Stimulated activated CD4-positive, alpha-beta T cell treated with anti-CD3 and anti-CD28 coated beads, Interleukin-4, amount 100 ng/mL, for 4 hours (primary cell): ENCODE measurements at regions not wholly inside any gene's neighbourhood (a gene's known extent, or its start where the extent isn't known, plus 50 kb on each side); places are given as distances from the start of the nearest gene placed in this dataset.
"Not testable (repeated sequence)": the region's sequence is repeated elsewhere in the genome, so short reads cannot be mapped to it uniquely, and the experiment has no call there.

Source experiments
- DNase-seq, 2 experiments: peaks; one replicate each; pipeline ENCODE4 v3.0.0-alpha.2; 2020

- peak; percentile 23 to 63 for DNase-seq
These were observed 59.7 kb downstream of the RAP2B start for GRCh38 chr3:153221748-153222162.

DNA sequence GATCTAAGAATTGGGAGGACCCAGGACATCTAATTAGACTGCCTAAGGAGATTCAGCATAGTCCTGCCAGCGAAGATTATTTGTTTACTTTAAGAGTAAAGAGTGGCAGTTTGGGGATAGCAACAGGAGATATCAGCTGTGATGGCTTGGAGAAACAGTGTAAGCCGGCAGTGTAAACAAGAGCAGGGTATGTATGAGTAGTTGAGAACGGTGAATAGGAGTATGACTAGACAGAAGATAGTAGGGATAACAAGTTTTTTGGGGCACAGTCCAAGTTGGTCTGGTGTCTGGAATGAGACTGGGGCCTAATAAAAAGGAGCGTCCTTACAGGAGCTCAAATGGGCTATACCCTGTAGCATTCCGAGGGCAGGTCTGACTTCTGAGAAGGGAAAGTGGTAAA lies 64.9 kb downstream of the RAP2B start:
- DNase-seq, result not testable (repeated sequence)

GRCh38 chr3:153230427-153230826 lies 68.4 kb downstream of the RAP2B start:
- DNase-seq, result not testable (repeated sequence)

DNA sequence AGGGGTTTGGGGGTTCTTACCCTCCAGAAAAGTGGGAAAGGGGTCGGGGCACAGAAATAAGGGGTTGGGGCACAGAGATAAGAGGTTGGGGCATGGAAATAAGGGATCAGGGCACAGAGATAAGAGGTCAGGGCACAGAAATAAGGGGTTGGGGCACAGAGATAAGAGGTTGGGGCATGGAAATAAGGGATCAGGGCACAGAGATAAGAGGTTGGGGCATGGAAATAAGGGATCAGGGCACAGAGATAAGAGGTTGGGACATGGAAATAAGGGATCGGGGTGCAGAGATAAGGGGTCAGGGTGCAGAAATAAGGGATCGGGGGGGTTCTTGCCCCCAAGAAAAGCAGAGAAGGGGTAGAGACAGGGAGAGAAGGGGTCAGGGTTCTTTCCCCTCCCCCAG lies 69.2 kb downstream of the RAP2B start:
- DNase-seq, result not testable (repeated sequence)

- DNase-seq, result not testable (repeated sequence)
These were observed 70.2 kb downstream of the RAP2B start for GRCh38 chr3:153232050-153232752.

DNA sequence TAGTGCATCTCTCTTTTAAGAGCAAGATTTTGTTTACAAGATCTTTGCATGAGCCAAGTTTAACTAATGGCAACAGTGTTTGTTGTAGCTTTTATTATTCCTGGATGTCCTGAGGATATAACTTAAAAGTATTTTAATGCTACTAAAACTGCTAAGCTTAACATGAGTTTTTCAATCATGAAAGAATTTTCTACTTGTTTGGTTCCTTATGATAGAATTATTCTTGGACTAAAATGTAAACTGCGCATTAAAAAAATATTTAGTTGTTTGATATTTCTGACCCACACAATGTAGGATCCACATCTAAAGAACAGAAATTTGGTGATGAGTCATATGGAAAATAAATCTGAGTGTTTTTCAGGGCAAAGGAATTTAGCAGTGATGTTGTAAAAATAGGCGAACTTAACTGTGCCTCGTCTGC lies 70.8 kb downstream of the RAP2B start:
- no peak for DNase-seq

DNA sequence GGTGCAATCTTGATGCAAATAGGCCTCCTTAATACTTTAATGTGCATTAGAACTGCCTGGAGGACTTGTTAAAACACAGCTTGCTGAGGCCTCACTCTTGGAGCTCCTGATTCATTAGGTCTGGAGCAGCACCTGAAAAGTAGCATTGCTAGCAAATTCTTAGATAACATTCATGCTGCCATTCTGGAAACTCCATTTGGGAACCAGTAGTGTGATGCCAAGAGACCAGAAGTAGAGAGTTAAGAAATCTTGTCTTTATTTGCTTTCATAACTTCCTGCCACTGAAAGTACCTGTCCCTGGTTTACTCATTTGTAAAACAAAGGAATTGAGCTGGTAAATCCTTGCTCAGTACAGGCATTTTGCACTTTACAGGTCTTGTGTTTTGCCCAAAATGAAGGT lies 72.0 kb downstream of the RAP2B start:
- DNase-seq, result no peak

DNA sequence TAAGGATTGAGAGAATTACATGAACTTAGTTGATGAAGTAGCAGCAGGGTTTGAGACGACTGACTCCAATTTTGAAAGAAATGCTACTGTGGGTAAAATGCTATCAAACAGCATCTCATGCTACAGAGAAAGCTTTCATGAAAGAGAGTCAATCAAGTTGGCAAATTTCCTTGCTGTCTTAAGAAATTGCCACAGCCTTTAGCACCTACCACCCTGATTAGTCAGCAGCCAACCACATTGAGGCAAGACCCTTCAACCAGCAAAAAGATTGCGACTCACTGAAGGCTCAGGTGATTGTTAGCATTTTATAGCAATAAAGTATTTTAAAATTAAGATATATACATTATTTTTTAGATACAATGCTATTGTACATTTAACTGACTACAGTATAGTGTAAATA lies 80.9 kb downstream of the RAP2B start:
- no peak for DNase-seq

- no peak for DNase-seq
These were observed 82.9 kb downstream of the RAP2B start for GRCh38 chr3:153244961-153245360.

DNA sequence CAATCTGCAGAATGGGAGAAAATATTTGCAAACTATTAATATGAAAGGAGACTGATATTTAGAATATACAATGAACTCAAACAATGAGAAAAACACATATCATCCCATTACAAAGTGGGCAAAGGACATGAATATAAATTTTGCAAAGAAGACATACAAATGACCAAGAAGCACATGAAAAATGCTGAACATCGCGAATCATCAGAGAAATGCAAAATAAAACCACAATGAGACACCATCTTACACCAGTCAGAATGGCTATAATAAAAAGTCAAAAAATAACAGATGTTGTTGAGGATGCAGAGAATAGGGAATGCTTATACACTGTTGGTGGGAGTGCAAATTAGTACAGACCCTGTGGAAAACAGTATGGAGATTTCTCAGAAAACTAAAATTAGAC lies 83.6 kb downstream of the RAP2B start:
- DNase-seq, result no peak

- DNase-seq, result no peak
These were observed 84.3 kb downstream of the RAP2B start for GRCh38 chr3:153246331-153246730.

DNA sequence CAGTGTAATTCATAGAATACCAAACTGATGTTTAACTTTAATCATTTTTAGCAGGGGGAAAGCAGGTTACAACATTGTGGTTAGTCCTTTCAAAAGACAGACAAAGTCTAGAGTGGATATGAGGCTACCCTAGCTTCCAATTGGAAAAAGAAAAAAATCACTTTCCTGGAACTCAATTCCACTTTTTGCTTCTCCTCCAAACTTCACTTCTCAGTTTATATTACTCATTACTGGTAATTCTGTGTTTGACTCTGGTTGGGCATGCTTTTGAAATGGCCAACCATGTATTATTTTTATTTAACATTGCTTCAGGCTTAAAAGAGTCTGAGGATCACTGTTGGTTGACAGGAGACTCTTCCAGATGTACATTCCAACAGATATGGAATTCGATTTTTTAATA lies 84.8 kb downstream of the RAP2B start:
- no peak for DNase-seq

DNA sequence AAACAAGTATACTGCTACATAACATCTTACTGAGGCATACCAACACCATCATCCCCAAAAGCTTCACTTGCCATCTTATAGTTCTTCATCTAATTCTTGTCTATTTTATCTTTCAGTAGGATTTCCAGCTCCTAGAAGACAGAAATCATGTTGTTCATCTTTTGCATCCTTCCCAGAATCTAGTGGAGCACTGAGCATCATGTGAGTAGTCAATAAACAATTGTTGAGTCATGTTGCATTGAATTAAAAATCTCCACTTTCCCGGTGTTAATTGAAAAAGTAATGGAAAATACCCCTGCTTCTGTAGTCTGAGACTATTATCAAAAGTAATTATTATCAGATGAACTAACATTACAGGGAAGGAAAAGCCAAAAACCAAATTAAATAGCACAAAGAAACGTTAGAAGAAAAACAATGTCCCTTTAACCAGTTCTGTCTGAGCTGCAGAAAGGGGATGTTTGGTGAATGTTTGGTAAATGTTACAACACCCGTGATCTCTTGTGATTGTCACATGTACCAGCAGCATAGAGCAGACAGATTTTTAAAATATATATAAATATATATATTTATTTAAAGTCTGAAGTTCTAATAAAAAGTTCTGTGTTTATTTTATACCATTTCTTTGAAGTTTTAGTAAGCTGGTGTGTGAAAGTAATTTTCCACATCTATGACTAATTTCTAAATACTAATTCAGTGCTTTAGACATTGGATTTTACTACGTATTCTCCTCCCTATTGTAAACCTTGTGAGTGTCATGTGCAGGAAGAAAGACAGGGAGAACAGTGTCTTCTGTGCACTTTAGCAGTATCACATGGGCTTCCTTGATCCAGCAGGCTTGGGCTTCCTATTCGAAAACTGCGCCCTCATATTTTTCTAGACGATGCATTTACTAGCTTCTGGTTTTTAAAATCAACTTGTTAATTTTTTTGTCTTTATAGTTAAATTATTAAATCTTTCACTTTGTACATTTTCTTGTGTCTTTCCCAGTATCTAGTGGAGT lies 85.6 kb downstream of the RAP2B start:
- DNase-seq, result no peak

DNA sequence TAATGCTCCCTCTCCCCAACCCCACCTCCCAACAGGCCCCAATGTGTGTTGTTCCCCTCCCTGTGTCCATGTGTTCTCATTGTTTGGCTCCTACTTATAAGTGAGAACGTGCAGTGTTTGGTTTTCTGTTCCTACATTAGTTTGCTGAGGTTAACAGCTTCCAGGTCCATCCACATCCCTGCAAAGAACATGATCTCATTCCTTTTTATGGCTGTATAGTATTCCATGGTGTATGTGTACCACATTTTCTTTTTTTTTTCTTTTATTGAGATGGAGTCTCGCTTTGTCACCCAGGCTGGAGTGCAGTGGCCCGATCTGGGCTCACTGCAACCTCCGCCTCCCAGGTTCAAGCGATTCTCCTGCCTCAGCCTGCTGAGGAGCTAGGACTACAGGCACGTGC lies 86.8 kb downstream of the RAP2B start:
- not testable (repeated sequence) for DNase-seq

GRCh38 chr3:153249906-153250305 lies 87.9 kb downstream of the RAP2B start:
- DNase-seq, result no peak

- no peak for DNase-seq
These were observed 88.4 kb downstream of the RAP2B start for GRCh38 chr3:153250446-153250845.

DNA sequence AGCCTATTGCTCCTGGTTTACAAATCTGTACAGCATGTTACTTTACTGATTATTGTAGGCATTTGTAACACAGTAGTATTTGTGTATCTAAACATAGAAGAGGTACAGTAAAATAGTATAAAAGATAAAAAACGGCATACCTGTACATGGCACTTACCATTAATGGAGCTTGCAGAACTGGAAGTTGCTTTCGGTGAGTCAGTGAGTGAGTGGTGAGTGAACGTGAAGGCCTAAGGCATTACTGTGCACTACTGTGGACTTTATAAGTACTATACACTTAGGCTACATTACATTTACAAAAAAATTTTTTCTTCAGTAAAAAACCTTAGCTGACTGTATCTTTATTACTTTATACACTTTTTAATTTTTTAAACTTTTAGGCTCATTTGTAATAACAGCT lies 90.9 kb downstream of the RAP2B start:
- no peak for DNase-seq

- no peak for DNase-seq
These were observed 92.3 kb downstream of the RAP2B start for GRCh38 chr3:153254361-153254760.

DNA sequence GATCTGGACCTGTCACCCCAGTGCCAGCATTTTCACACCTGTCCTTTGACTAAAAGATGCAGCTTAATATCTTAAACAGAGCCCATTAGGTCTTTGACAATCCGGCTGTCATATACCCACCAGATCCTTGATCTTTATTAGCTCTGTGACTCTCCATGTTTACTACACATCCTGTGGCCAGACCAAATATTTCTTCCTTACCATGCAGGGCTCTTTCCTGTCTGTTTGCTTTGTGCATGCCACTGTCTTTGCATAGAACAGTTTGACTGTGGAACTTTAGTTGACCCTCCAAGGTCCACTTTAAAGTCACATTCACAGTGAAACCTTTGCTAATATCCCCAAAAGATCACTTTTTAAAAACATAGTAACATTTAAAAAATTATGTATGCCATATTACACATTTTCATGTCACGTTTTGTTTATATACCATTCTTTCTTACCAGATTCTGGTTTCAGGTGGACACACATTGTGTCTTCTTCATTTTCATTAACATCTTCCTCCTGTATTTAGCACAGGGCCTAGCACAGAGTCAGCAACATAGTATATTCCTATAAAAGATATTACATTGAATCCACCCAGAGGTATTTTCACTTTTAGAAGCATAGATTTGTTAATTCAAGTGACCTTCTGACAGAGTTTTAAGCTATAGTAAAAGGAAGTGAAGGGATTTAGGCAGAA lies 95.8 kb downstream of the RAP2B start:
- DNase-seq, result no peak

DNA sequence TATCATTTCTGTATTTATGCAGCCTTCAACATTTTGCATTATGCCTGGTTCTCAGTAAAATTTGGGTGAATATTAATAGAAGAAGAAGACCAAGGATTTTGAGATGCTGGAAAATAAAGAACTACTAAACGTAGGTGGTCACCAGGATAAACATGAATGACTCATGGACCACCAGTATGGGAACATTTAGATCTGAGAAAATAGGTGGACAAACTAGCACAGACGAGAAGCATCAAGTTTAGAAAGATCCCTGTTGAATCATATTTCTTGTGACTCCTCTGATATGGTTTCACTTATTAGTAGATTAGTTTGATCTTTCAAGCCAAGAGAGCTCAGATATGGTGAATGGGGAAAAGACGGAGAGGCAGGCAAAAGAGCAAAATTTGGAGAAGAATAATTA lies 97.9 kb downstream of the RAP2B start:
- no peak for DNase-seq

DNA sequence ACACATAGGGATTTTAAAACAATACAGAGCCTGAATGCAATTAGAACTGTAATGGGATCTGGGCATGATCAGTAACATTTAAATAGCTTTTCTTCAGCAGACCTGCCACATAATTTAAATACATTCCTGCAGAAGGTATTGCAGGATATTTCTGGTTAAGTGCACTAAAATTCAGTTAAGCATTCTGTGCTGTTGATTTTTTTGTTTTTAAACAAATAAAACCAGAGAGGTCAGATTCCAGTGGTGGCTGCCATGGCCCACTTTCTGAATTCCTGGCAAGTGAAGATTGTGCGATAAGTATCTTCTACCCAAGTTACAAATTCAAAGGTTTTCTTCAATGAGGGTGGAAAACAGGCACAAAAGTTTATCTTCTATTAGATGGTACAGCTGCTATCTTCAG lies 98.7 kb downstream of the RAP2B start:
- DNase-seq, result no peak

- no peak for DNase-seq
These were observed 104.6 kb downstream of the RAP2B start for GRCh38 chr3:153266619-153267018.

DNA sequence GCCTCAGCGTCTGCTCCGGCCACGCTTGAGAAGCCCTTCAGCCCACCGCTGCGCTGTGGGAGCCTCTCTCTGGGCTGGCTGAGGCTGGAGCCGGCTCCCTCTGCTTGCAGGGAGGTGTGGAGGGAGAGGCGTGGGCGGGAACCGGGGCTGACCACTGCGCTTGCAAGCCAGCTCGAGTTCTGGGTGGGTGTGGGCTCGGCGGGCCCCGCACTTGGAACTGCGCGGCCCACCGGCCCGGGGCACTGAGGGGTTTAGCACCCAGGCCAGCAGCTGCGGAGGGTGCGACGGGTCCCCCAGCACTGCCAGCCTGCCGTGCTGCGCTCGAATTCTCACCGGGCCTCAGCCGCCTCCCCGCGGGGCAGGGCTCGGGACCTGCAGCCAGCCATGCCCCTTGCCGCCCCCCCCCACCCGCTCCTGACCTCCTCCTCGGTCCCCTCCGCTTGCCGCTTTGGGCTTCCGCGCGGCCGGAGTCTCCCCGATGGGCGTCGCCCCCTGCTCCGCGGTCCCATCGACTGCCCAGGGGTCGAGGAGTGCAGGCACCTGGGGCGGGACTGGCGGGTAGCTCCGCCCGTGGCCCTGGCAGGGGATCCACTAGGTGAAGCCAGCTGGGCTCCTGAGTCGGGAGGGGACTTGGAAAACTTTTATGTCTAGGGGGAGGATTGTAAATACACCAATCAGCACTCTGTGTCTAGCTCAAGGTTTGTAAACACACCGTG lies 106.7 kb downstream of the RAP2B start:
- no peak for DNase-seq
